DMS79 treated with DMSO at 0.1 percent for 48 hours (cell line): ENCODE measurements at regions not wholly inside any gene's neighbourhood (a gene's known extent, or its start where the extent isn't known, plus 50 kb on each side); places are given as distances from the start of the nearest gene placed in this dataset.

Experiments
- DNase-seq: peaks from one replicate; lab custom pipeline; 2025; lab: John Stamatoyannopoulos, UW

DNA sequence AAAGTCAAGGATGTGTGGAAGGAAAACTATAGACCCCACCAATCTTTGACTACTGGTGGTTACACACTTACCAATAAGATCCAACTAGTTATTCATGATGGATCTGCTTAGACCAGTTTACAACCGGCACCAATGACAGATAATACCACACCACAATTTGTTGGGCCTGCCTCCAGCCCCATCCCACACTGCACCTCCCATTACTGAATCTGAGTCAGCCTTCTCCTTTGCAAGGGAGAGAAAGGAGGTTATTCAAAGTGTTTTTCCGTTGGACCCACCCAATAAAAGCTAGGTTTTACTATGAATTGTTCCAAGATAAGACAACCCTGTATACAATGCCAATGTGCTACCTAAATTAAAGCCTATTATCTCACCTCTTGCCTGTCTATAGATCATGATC, 453.5 kb downstream of the MTRR start:
- DNase-seq, result no peak

GRCh38 chr5:8327016-8327415, 458.1 kb downstream of the MTRR start:
- no peak for DNase-seq

GRCh38 chr5:8329773-8330172, 460.8 kb downstream of the MTRR start:
- DNase-seq, result no peak

GRCh38 chr5:8332666-8333445, 463.9 kb downstream of the MTRR start:
- DNase-seq, result no peak

DNA sequence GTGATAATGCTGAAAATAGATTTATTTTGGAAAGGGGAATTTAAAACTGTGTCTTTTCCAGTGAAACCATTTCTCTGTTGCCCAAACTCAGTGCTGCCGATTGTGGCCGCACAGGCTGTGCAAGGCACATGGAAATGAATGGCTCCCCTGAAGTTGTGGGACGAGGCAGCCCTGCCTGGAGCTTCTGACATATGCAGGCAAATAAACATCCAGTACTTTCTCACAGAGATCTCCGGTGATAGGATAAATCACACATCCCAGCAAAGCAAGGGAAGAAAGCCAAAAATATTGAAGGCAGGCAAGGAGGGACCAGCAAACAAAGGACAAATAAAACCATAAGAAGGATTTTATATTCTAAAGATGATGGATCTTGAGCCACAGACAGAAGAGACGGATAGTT, 464.5 kb downstream of the MTRR start:
- no peak for DNase-seq

DNA sequence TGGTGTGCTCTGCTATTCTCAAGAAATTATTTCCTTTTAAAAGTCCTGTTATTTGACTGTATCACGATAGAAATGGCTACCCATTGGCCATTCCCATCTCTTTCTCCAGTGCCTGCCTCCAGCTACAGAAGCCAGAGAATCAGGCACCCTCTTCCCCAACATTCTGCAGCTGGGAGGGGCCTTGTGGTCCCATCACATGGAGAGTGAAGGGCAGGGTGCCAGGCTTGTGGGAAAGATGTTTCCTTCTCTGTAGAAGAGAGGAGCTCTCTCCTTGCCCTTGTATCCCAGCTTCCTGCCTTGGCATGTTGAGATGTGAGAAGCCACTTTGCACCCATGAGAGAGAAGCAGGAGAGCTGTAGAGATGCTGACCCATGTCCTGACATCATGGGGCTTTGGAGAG, 465.0 kb downstream of the MTRR start:
- DNase-seq, result peak; percentile 86

GRCh38 chr5:8340261-8340660, 471.3 kb downstream of the MTRR start:
- DNase-seq, result no peak

DNA sequence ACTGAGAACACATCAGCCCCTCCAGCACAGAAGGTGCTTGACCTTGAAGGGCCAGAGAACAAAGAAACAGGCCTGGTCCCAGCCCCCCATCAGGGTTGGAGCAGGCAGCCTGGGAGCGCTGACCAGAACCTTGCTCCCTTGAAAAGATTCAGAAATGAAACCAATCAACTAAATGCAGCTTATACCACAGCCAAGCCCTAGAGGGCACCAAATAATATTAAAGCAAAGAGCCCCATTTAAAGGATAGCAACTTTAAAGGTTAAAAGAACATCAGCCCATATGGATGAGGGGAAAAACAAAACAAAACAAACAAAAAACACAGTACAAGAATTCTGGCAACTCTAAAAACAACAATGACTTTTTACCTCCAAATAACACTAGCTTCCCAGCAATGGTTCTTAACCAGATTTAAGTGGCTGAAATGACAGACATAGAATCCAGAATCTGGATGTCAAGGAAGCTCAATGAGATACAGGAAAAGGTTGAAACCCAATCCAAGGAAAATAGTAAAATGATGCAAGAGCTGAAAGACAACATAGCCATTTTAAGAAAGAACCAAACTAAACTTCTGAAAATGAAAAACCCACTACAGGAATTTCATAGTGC, 471.9 kb downstream of the MTRR start:
- no peak for DNase-seq

DNA sequence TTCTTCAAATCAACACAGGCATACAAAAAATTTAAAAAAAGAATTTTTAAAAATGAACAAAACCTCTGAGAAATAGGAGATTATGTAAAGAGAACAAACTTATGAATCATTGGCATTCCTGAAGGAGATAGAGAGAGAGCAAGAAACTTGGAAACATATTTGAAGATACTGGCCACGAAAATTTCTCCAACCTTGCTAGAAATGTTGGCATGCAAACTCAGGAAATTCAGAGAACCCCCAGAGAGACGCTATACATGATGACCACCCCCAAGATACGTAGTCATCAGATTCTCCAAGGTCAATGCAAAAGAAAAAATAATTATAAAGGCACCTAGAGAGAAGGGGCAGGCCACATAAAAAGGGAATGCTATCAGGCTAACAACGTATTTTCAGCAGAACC, 472.5 kb downstream of the MTRR start:
- DNase-seq, result no peak

DNA sequence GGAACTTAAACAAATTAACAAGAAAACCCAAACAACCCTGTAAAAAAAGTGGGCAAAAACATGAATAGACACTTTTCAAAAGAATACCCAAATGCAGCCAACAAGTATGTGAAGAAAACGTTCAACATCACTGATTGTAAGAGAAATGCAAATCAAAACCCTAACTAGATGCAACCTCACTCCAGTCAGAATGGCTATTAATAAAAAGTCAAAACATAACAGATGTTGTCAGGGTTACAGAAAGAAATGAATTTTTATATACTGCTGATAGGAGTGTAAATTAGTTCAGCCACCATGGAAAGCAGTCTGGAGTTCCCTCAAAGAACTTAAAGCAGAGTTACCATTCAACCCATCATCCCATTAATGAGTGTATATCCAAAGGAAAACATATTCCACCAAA, 479.0 kb downstream of the MTRR start:
- no peak for DNase-seq

DNA sequence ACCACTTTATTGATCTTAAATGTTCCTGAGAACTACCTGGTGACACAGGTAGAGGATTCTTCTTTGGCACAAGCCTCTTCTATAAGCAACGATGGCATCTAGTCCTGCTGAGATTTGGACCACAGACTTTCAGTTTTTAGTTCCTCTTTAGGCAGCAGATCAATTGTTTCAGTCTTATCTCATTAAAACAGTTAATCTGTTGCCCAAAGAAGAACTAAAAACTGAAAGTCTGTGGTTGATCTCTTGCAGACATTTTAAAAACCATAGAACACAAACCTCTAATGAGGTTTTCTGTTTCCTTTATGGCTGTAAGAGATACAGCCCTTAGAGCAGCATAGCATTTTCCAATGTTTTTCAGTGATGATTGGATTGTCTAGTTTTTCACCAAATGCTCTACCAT, 480.9 kb downstream of the MTRR start:
- DNase-seq, result no peak

- DNase-seq, result no peak
These were observed 481.8 kb downstream of the MTRR start for GRCh38 chr5:8350644-8351339.

- no peak for DNase-seq
These were observed 487.0 kb downstream of the MTRR start for GRCh38 chr5:8355981-8356380.

DNA sequence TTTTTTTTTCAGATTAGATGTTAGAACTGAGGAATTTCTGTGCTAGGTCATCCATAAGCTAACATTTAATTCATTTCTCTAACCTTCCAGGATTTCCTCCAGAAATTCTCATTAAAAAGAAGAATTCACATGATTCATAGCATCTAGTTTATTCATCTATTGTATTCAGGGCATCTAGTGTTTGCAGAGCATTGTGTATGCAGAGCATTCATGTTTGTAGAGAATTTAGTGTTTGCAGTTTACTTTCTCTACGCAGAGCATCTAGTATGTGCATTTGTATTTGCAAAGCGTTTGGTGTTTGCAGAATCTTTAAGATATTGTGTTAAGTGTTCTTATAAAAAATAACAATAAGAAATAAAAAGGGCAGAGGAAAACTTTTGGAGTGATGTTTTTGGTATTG, 491.1 kb downstream of the MTRR start:
- no peak for DNase-seq

DNA sequence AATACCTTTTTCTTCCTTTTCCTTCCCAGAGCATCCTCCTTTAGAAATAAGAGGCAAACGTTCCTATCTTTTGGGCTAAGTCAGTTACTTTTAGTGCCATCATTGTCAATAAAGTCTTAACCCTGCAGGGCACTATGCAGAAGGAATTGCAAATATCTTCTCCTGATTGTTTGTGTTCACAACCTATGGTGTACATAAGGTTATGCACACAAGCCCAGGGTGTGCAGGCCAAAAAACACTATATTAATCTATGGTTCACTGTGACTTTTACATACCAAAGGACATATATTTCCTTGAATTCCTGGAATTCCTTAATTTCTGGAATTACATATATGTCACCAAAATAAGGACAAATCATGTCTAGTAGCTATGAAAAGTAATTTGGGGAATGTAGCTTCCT, 493.5 kb downstream of the MTRR start:
- no peak for DNase-seq

GRCh38 chr5:8363138-8363537, 494.2 kb downstream of the MTRR start:
- no peak for DNase-seq

DNA sequence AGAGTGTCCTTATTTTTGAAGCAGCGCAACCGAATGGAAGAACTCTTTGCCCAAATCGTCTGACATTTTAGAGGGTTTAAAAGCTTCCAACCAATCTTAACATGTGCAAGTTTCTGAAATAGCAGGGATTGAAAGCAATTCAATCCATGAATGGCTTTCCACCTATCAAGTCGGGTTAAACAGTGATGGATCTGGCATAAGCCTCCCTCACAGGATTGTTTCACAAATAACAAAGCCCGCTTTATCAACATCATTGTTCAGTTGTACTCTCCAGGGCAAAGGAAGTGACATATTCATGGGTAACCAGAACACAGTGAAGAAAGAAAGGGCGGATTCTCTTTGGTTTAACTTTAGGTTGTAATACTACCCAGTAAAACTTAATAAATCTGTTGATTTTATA, 497.3 kb downstream of the MTRR start:
- no peak for DNase-seq

DNA sequence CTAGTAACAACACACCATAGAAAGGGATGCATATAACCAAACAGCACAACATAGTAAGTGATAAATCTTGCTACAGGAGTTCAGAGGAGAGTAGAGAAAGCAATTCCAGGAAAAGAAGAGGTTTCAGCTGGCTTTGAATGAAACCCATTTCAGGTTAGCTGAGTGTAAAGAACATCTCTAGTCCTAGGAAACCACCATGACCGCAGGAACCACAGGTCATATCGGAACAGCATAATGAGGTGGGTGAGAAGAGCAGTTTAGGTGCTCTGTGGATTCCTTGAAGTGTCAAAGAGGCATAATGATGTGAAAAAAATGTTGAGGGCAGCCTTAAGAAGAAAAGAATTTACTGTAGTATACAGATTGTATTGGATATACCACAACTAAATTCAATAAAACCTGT, 507.5 kb downstream of the MTRR start:
- no peak for DNase-seq

GRCh38 chr5:8381972-8382371, 513.0 kb downstream of the MTRR start:
- no peak for DNase-seq

- no peak for DNase-seq
These were observed 513.5 kb downstream of the MTRR start for GRCh38 chr5:8382456-8382855.

GRCh38 chr5:8383616-8384015, 514.7 kb downstream of the MTRR start:
- DNase-seq, result peak; percentile 44

DNA sequence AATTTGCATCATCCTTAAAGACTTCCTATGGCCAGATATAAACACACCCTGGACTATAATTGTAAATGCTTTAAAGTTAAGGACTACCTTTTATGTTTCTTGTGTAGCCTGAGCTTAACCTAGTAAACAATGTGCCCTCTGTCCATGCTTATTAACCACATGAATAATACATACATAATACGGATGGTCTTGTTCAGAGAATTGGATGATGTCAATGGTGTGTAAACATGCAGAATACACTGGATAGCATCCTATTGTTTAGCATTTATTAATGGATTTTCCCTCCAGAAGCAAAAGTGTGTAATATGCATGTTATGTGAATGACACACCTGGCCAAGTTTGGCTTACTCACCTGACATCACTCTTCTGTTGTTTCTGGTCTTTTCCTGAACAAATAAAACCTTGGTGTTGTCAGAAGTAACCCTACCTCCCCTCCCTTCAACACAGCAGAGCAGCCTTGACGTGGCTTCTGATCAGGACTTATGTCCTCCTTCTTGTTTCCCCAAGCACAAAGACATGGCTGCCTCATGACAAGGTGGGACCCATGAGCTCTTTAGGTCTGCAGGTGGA, 517.9 kb downstream of the MTRR start:
- no peak for DNase-seq

GRCh38 chr5:8391911-8392310, 523.0 kb downstream of the MTRR start:
- no peak for DNase-seq
